Fibroblast of lung (primary cell): ENCODE measurements at regions not wholly inside any gene's neighbourhood (a gene's known extent, or its start where the extent isn't known, plus 50 kb on each side); places are given as distances from the start of the nearest gene placed in this dataset.
A peak's percentile ranks its signal among the peaks of the same experiment; 100 is the strongest.

ENCODE experiments used
- DNase-seq, 2 donors: peaks; one replicate each; pipeline versions ENCODE4 v3.0.0 to v3.0.0-alpha.2; 2010; ENCODE audit warnings: low read depth in 2 of 2
- H2AFZ ChIP-seq: 2 replicates; pipeline ENCODE4 v1.5.1; 2012; ENCODE audit warnings: low read length, control low read depth, inconsistent platforms
- H3K27ac ChIP-seq: 2 replicates; pipeline ENCODE4 v1.5.1; 2011; ENCODE audit warnings: low read length, control low read depth; ENCODE audit not compliant: insufficient read depth
- H3K27me3 ChIP-seq: 2 replicates; pipeline ENCODE4 v1.5.1; 2011; ENCODE audit warnings: mild to moderate bottlenecking, low read length; ENCODE audit not compliant: control insufficient read depth, insufficient read depth
- H3K36me3 ChIP-seq: 2 replicates; pipeline ENCODE4 v1.5.1; 2011; ENCODE audit warnings: low read length; ENCODE audit not compliant: control insufficient read depth, insufficient read depth
- H3K4me1 ChIP-seq: 2 replicates; pipeline ENCODE4 v1.5.1; 2011; ENCODE audit warnings: low read length; ENCODE audit not compliant: control insufficient read depth, insufficient read depth; ENCODE audit errors: extremely low read depth
- H3K4me2 ChIP-seq: 2 replicates; pipeline ENCODE4 v1.5.1; 2011; ENCODE audit warnings: low read length, control low read depth; ENCODE audit not compliant: insufficient read depth; ENCODE audit errors: extremely low read depth
- H3K4me3 ChIP-seq, 4 experiments: fragments of 200-600 bp in 1 of 4; sonication (generic) in 1 of 4; replicated peaks in 1 of 4; 2 replicates each; pipeline ENCODE4 v1.5.1; 2011 to 2016; ENCODE audit warnings: low read length in 4 of 4, low read depth in 3 of 4, mild to moderate bottlenecking in 3 of 4, control low read depth in 2 of 4, inconsistent platforms in 1 of 4, mixed read lengths in 1 of 4; ENCODE audit not compliant: insufficient read depth in 1 of 4; ENCODE audit errors: control extremely low read depth in 1 of 4
- H3K79me2 ChIP-seq: 2 replicates; pipeline ENCODE4 v1.5.1; 2012; ENCODE audit warnings: mild to moderate bottlenecking, low read length, inconsistent platforms; ENCODE audit not compliant: control insufficient read depth, insufficient read depth
- H3K9ac ChIP-seq: 2 replicates; pipeline ENCODE4 v1.5.1; 2011; ENCODE audit warnings: mild to moderate bottlenecking, low read length, control low read depth; ENCODE audit not compliant: insufficient read depth
- H3K9me3 ChIP-seq: 2 replicates; pipeline ENCODE4 v1.5.1; 2012; ENCODE audit warnings: low read depth, low read length; ENCODE audit not compliant: control insufficient read depth, insufficient read depth
- H4K20me1 ChIP-seq: 2 replicates; pipeline ENCODE4 v1.5.1; 2011; ENCODE audit warnings: low read length; ENCODE audit not compliant: control insufficient read depth, insufficient read depth; ENCODE audit errors: extremely low read depth
- EZH2 ChIP-seq: IDR thresholded peaks from 2 replicates; pipeline ENCODE4 v1.5.1; 2012; ENCODE audit warnings: low read length, control low read depth, mild to moderate bottlenecking; ENCODE audit errors: missing control alignments
- TF ChIP-seq, protein P1 (sequence below), 2 donors: IDR thresholded peaks in 1 of 2; conservative IDR thresholded peaks in 1 of 2; 1 replicate in 1 of 2; 2 replicates in 1 of 2; pipeline ENCODE4 v1.5.1; 2011 to 2012; ENCODE audit warnings: low read length in 2 of 2, control low read depth in 1 of 2, inconsistent platforms in 1 of 2, low read depth in 1 of 2, mild to moderate bottlenecking in 1 of 2

DNA sequence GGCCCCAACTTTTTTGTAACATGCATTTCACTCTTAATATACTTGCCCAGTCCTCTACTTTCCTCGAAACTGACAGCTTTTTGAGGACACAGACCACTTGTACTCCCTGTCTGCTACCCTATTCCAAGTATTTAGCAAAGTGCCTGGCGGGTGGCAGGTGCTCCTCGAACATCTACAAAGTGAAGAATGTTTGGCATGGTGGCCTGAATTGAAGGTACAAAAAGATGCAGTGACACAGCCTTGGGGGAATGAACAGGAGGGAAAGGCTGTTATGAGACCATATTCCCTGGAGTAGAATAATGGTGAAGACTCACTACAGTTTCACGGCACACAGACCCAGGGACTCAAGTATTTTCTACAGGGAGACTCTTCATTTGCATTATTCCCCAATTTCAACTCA lies 590.9 kb downstream of the PRELID2 start:
- Histone ChIP-seq H3K4me1 (peaks cover 9% of the 10 kb centered on the region), H2AFZ (peak overlapping the region; percentile 13), H4K20me1 (no peaks in the 10 kb centered on the region), H3K27me3 (no peaks in the 10 kb centered on the region), H3K9me3 (no peaks in the 10 kb centered on the region), H3K4me3 (no peak overlapping the region), H3K79me2 (no peaks in the 10 kb centered on the region), H3K4me2 (peak overlapping the region; percentile 29), H3K36me3 (no peaks in the 10 kb centered on the region), H3K27ac (peak overlapping the region; percentile 43), H3K9ac (no peak overlapping the region)
- TF ChIP-seq EZH2, result no peak
- TF ChIP-seq, protein P1, sequence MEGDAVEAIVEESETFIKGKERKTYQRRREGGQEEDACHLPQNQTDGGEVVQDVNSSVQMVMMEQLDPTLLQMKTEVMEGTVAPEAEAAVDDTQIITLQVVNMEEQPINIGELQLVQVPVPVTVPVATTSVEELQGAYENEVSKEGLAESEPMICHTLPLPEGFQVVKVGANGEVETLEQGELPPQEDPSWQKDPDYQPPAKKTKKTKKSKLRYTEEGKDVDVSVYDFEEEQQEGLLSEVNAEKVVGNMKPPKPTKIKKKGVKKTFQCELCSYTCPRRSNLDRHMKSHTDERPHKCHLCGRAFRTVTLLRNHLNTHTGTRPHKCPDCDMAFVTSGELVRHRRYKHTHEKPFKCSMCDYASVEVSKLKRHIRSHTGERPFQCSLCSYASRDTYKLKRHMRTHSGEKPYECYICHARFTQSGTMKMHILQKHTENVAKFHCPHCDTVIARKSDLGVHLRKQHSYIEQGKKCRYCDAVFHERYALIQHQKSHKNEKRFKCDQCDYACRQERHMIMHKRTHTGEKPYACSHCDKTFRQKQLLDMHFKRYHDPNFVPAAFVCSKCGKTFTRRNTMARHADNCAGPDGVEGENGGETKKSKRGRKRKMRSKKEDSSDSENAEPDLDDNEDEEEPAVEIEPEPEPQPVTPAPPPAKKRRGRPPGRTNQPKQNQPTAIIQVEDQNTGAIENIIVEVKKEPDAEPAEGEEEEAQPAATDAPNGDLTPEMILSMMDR (conservative IDR thresholded peaks at IDR 0.05 in 1 of 2, IDR thresholded peaks at IDR 0.05 in 1 of 2; ENCODE audit: low read depth in 1 of 2, low read length in 2 of 2), result no peak
- no peak for DNase-seq

DNA sequence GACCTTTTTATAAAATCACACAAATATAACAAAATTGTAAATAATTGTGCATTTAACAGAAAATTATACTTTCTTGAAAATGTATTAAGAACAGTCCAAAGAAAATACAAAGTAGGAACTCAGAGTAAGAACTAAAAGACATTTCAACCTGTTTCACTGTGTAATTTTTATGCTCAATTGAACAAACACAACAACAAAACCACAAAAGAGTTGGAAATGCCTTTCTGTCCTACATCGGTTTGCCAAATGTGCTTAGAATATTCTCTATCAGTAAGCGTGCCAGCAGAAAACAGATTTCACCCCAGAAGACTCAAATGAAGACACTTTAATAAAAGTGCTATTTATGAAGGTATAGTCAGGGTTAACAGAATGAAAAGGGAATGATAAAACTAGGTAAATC lies 592.1 kb downstream of the PRELID2 start:
- no peaks in the 10 kb centered on the region for H4K20me1 ChIP-seq
- H3K4me2 ChIP-seq, result no peak overlapping the region
- H3K27ac ChIP-seq, result no peak overlapping the region
- no peaks in the 10 kb centered on the region for H3K27me3 ChIP-seq
- no peaks in the 10 kb centered on the region for H3K9me3 ChIP-seq
- no peak overlapping the region for H3K4me3 ChIP-seq
- no peak overlapping the region for H2AFZ ChIP-seq
- peak in 1 of 2 donors; percentile 6 for DNase-seq
- H3K4me1 ChIP-seq, result peaks cover 9% of the 10 kb centered on the region
- no peak for TF ChIP-seq EZH2
- TF ChIP-seq, protein P1 (conservative IDR thresholded peaks at IDR 0.05 in 1 of 2, IDR thresholded peaks at IDR 0.05 in 1 of 2; ENCODE audit: low read depth in 1 of 2, low read length in 2 of 2), result no peak
- H3K79me2 ChIP-seq, result no peaks in the 10 kb centered on the region
- H3K9ac ChIP-seq, result no peak overlapping the region
- H3K36me3 ChIP-seq, result no peaks in the 10 kb centered on the region

DNA sequence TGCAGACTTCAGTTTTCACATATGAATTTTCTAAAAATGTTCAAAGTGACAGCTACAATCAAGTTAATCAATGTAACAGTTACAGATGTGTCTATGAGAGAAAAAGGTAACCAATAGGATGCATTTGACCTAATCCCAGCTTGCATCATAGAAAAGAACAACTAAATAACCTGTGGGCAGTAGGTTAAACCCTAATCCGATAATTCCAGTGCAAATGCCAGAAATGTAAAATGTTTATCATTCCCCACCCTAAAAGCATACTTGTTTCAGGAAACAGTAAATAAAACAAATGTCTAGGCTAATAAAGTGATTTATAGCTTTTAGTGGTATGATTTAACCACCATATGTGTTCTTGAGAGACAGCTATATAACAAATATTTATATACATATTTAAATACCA lies 592.6 kb downstream of the PRELID2 start:
- Histone ChIP-seq H3K4me1 (peaks cover 9% of the 10 kb centered on the region), H3K27ac (no peak overlapping the region), H3K27me3 (no peaks in the 10 kb centered on the region), H3K79me2 (no peaks in the 10 kb centered on the region), H2AFZ (no peak overlapping the region), H4K20me1 (no peaks in the 10 kb centered on the region), H3K4me2 (no peak overlapping the region), H3K36me3 (no peaks in the 10 kb centered on the region), H3K9me3 (no peaks in the 10 kb centered on the region), H3K4me3 (no peak overlapping the region), H3K9ac (no peak overlapping the region)
- no peak for DNase-seq
- TF ChIP-seq, protein P1 (conservative IDR thresholded peaks at IDR 0.05 in 1 of 2, IDR thresholded peaks at IDR 0.05 in 1 of 2; ENCODE audit: low read depth in 1 of 2, low read length in 2 of 2), result no peak
- no peak for TF ChIP-seq EZH2
